ENCODE measurements at regions not wholly inside any gene's neighbourhood (a gene's known extent, or its start where the extent isn't known, plus 50 kb on each side); places are given as distances from the start of the nearest gene placed in this dataset.

- Histone ChIP-seq H3K9me3 (no peaks in the 10 kb centered on the region), H3K27ac (no peak overlapping the region), H3K4me1 (no peaks in the 10 kb centered on the region), H3K4me3 (no peak overlapping the region), H3K27me3 (no peaks in the 10 kb centered on the region), H3K36me3 (no peaks in the 10 kb centered on the region)
- intact Hi-C loops (cut with DNase I): no loop called here
- 83 to 86% methylated on average over 2 of the region's 2 CpGs for WGBS, 2 donors
- TF ChIP-seq EP300 (IDR thresholded peaks at IDR 0.05) (no peak), POLR2A (IDR thresholded peaks at IDR 0.05) (no peak), POLR2AphosphoS5 (IDR thresholded peaks at IDR 0.05) (no peak)
- TF ChIP-seq, protein P1, sequence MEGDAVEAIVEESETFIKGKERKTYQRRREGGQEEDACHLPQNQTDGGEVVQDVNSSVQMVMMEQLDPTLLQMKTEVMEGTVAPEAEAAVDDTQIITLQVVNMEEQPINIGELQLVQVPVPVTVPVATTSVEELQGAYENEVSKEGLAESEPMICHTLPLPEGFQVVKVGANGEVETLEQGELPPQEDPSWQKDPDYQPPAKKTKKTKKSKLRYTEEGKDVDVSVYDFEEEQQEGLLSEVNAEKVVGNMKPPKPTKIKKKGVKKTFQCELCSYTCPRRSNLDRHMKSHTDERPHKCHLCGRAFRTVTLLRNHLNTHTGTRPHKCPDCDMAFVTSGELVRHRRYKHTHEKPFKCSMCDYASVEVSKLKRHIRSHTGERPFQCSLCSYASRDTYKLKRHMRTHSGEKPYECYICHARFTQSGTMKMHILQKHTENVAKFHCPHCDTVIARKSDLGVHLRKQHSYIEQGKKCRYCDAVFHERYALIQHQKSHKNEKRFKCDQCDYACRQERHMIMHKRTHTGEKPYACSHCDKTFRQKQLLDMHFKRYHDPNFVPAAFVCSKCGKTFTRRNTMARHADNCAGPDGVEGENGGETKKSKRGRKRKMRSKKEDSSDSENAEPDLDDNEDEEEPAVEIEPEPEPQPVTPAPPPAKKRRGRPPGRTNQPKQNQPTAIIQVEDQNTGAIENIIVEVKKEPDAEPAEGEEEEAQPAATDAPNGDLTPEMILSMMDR (IDR thresholded peaks at IDR 0.05): no peak
- no peak for DNase-seq
Measured at GRCh38 chr14:85313560-85314207, 216.3 kb upstream of the FLRT2 start.

- Histone ChIP-seq H3K9me3 (no peaks in the 10 kb centered on the region), H3K4me1 (no peaks in the 10 kb centered on the region), H3K36me3 (no peaks in the 10 kb centered on the region), H3K27me3 (no peaks in the 10 kb centered on the region), H3K27ac (no peak overlapping the region), H3K4me3 (no peak overlapping the region)
- no peak for DNase-seq
- intact Hi-C loops (cut with DNase I): no loop called here
- WGBS, 2 donors: 67 to 73% methylated on average over 3 of the region's 3 CpGs
- TF ChIP-seq, protein P1 (IDR thresholded peaks at IDR 0.05): no peak
- TF ChIP-seq EP300 (IDR thresholded peaks at IDR 0.05) (no peak), POLR2AphosphoS5 (IDR thresholded peaks at IDR 0.05) (no peak), POLR2A (IDR thresholded peaks at IDR 0.05) (no peak)
Measured at GRCh38 chr14:85315290-85315689, 214.7 kb upstream of the FLRT2 start.

DNA sequence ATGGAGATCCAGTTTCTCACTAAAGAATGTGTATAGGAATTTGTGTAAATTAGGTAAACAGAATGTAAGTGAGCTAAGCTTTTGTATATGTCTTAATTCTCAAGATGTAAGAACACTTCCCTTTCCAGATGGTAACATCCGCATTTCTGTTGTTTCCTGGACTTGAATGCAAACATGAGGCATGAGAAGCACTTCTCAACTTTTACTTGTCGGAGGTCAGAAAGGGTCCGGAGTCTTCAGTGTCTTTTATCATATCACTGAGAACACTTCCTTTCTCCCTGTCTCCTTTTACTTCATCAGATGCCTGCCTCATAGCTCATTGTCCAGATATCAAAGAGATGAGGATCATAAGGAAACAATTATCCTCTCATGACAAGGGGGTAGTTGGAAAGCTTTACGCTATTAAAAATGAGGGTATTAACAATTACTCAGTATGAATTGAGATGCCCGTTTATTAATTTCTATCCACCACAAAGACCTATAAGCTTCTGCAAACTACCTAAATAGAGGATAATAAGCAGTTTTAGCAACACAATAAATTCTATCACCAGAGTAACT, 214.1 kb upstream of the FLRT2 start:
- DNase-seq: no peak
- Histone ChIP-seq H3K27ac (no peak overlapping the region), H3K36me3 (no peaks in the 10 kb centered on the region), H3K9me3 (no peaks in the 10 kb centered on the region), H3K4me3 (no peak overlapping the region), H3K27me3 (no peaks in the 10 kb centered on the region), H3K4me1 (no peaks in the 10 kb centered on the region)
- TF ChIP-seq POLR2A (IDR thresholded peaks at IDR 0.05) (no peak), POLR2AphosphoS5 (IDR thresholded peaks at IDR 0.05) (no peak), EP300 (IDR thresholded peaks at IDR 0.05) (no peak)
- TF ChIP-seq, protein P1 (IDR thresholded peaks at IDR 0.05): no peak
- whole genome bisulfite sequencing, 2 donors: 87 to 89% methylated on average over 5 of the region's 5 CpGs
- intact Hi-C loops (cut with DNase I): no loop called here

GRCh38 chr14:85316701-85317410, 213.1 kb upstream of the FLRT2 start:
- no peaks in the 10 kb centered on the region for H3K4me1 ChIP-seq
- 22 to 54% methylated on average over 2 of the region's 2 CpGs for WGBS, 2 donors
- H3K9me3 ChIP-seq: no peaks in the 10 kb centered on the region
- no peak overlapping the region for H3K4me3 ChIP-seq
- no peak overlapping the region for H3K27ac ChIP-seq
- no peak for DNase-seq
- intact Hi-C loops (cut with DNase I): no loop called here
- H3K36me3 ChIP-seq: no peaks in the 10 kb centered on the region
- TF ChIP-seq EP300 (IDR thresholded peaks at IDR 0.05): no peak
- TF ChIP-seq, protein P1 (IDR thresholded peaks at IDR 0.05): no peak
- H3K27me3 ChIP-seq: no peaks in the 10 kb centered on the region

Measured in sigmoid colon (tissue), 6 donors.